Neural cell (in vitro differentiated cells): ENCODE measurements at regions not wholly inside any gene's neighbourhood (a gene's known extent, or its start where the extent isn't known, plus 50 kb on each side); places are given as distances from the start of the nearest gene placed in this dataset.

ENCODE experiments used
- POLR2AphosphoS5 ChIP-seq: IDR thresholded peaks from 2 replicates; pipeline ENCODE4 v1.6.1; 2012
- TAF1 ChIP-seq: IDR thresholded peaks from 2 replicates; pipeline ENCODE4 v1.6.1; 2012; ENCODE audit warnings: low read depth
- TF ChIP-seq, protein P1 (sequence below): fragments of 450-650 bp; IDR thresholded peaks from 2 replicates; pipeline ENCODE4 v1.5.1; 2014; ENCODE audit warnings: antibody characterized with exemption, mild to moderate bottlenecking, moderate library complexity; ENCODE audit not compliant: poor library complexity, severe bottlenecking

DNA sequence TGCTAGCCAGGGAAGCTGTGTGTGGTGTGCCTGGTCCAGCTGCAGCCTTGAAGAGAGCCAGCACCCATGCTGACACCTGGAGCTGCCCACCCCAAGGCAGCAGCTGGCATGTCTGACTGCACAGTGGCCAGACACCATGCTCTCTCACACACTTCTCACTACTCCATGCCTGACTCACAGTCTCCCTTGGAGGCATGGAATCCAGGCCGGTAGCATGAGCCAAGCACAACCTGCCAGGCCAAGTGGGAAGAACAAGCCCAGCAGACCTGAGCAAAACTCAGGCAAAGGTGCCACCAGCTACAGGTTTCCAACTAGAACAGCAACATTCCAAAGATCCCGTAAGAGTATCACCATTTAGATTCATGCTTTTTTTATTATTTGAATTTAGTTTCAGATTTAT is 625.3 kb upstream of the LRRTM4 start:
- TF ChIP-seq, protein P1, sequence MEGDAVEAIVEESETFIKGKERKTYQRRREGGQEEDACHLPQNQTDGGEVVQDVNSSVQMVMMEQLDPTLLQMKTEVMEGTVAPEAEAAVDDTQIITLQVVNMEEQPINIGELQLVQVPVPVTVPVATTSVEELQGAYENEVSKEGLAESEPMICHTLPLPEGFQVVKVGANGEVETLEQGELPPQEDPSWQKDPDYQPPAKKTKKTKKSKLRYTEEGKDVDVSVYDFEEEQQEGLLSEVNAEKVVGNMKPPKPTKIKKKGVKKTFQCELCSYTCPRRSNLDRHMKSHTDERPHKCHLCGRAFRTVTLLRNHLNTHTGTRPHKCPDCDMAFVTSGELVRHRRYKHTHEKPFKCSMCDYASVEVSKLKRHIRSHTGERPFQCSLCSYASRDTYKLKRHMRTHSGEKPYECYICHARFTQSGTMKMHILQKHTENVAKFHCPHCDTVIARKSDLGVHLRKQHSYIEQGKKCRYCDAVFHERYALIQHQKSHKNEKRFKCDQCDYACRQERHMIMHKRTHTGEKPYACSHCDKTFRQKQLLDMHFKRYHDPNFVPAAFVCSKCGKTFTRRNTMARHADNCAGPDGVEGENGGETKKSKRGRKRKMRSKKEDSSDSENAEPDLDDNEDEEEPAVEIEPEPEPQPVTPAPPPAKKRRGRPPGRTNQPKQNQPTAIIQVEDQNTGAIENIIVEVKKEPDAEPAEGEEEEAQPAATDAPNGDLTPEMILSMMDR, result no peak
- no peak for TF ChIP-seq TAF1
- TF ChIP-seq POLR2AphosphoS5, result no peak
